ENCODE measurements at regions not wholly inside any gene's neighbourhood (a gene's known extent, or its start where the extent isn't known, plus 50 kb on each side); places are given as distances from the start of the nearest gene placed in this dataset.

DNA sequence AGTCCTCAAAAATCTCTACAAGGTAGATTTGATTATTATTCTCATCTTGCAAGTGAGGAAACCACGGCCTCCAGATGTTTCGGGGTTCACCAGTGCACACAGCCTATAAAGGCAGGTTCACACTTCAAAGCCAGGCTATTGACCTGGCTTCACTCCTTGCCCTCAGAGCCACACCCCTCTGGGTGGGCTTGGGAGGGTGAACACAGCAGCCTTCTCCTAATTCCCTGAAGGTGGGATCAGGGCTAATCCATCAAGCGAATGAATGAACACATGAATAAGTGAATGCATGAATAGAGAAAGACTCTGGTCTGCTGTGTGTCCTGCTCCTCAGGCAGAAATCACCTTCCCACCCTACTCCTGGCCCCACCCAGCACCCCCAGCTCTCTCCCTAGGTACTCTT, 139.0 kb downstream of the CYLD start:
- Histone ChIP-seq H3K27me3 (replicated peaks) (no peaks in the 10 kb centered on the region), H3K27ac (no peak overlapping the region), H3K36me3 (replicated peaks) (no peaks in the 10 kb centered on the region), H3K4me3 (ENCODE audit: low read depth, low read length) (no peak overlapping the region)
- TF ChIP-seq CTCF (IDR thresholded peaks at IDR 0.05; ENCODE audit: low read depth, low read length, missing control alignments): no peak
- no peak for DNase-seq
- in situ Hi-C loops (cut with HindIII; ENCODE audit: low pct_ligation_motif_present, low sequenced_read_pairs): no loop called here

DNA sequence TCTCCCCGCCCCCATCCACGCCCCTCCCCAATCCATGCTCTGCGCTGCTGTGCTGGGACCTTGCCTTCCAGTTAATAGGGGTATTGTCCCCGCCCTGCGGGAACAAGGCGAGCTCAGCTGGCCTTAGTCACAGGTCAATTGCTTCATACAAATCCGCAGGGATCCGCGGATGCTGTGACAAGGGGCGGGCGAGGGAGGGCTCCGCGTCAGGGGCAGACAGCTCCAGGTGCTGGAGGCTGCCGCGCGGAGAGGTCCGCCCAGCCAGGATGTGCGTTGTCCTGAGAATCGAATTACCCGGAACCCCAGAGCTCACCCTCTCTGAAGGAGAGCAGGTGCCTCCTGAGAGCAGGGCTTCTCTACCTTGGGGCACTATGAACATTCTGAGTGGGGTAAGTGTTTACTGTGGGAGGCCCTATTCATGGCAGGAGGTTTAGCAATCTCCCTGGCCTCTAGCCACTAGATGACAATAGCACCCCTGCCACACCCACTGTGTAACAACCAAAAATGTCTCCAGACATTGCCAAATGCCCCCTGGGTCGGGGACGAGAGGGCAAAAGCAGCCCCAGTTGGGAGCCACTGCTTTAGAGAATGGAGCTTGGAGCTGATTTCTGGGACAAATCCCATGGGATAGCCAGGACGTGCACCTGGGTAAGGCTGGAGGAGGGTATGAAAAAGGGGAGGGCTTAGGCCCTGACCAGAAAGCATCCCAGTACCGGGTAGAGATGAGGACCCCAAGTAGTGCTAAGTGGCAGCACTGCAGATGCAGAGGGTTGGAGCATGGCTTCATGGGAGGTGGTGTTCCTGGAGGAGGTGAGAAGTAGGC, 138.2 kb downstream of the CYLD start:
- no peak for TF ChIP-seq CTCF (IDR thresholded peaks at IDR 0.05; ENCODE audit: low read depth, low read length, missing control alignments)
- Histone ChIP-seq H3K4me3 (ENCODE audit: low read depth, low read length) (no peak overlapping the region), H3K27ac (no peak overlapping the region), H3K36me3 (replicated peaks) (no peaks in the 10 kb centered on the region), H3K27me3 (replicated peaks) (no peaks in the 10 kb centered on the region)
- in situ Hi-C loops (cut with HindIII; ENCODE audit: low pct_ligation_motif_present, low sequenced_read_pairs): no loop called here
- DNase-seq: no peak

DNA sequence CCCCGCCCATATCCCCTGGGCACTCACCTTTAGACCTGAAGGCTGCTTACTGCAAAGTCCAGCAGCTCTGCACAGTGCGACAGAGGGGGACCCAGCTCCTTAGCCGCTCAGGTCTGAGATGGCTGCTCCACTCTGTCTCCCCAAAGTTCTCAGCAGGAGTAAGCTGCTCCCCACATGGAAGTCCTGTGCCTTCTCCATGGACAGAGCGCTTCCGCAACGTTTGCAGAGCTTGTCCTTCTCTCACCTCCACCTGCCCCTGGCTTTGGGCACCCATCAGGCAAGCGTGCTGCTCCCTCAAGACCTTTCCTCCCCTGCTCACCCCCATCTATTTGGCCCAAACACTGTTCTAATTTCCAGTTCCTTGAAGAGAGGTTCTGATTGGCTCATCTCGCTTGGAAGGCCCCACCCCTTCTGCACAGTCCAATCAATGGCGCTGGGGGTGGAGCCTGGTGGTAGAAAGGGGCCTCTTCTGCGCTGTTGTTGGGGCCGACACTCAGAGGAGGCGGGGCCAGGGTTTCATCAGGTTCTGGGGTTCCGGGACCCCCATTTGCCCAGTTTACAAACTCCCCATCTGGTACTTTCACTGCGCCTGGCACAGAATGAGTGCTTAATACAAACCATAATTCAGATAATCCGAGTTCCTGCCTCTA, 137.2 kb downstream of the CYLD start:
- no peak for DNase-seq
- Histone ChIP-seq H3K36me3 (replicated peaks) (no peaks in the 10 kb centered on the region), H3K27me3 (replicated peaks) (no peaks in the 10 kb centered on the region), H3K27ac (no peak overlapping the region), H3K4me3 (ENCODE audit: low read depth, low read length) (no peak overlapping the region)
- no peak for TF ChIP-seq CTCF (IDR thresholded peaks at IDR 0.05; ENCODE audit: low read depth, low read length, missing control alignments)
- in situ Hi-C loops (cut with HindIII; ENCODE audit: low pct_ligation_motif_present, low sequenced_read_pairs): no loop called here

GRCh38 chr16:50878536-50878935, 136.7 kb downstream of the CYLD start:
- in situ Hi-C loops (cut with HindIII; ENCODE audit: low pct_ligation_motif_present, low sequenced_read_pairs): no loop called here
- DNase-seq: no peak
- Histone ChIP-seq H3K36me3 (replicated peaks) (no peaks in the 10 kb centered on the region), H3K4me3 (ENCODE audit: low read depth, low read length) (no peak overlapping the region), H3K27ac (no peak overlapping the region), H3K27me3 (replicated peaks) (no peaks in the 10 kb centered on the region)
- no peak for TF ChIP-seq CTCF (IDR thresholded peaks at IDR 0.05; ENCODE audit: low read depth, low read length, missing control alignments)

GRCh38 chr16:50876263-50876662, 134.4 kb downstream of the CYLD start:
- H3K27ac ChIP-seq: no peak overlapping the region

More at GRCh38 chr16:50876263-50876662, 134.4 kb downstream of the CYLD start:
- TF ChIP-seq CTCF (IDR thresholded peaks at IDR 0.05; ENCODE audit: low read depth, low read length, missing control alignments): no peak
- in situ Hi-C loops (cut with HindIII; ENCODE audit: low pct_ligation_motif_present, low sequenced_read_pairs): no loop called here
- DNase-seq: no peak
- Histone ChIP-seq H3K4me3 (ENCODE audit: low read depth, low read length) (no peak overlapping the region), H3K27me3 (replicated peaks) (no peaks in the 10 kb centered on the region), H3K36me3 (replicated peaks) (no peaks in the 10 kb centered on the region)

Measured in brain microvascular endothelial cell (primary cell).